ENCODE measurements at regions not wholly inside any gene's neighbourhood (a gene's known extent, or its start where the extent isn't known, plus 50 kb on each side); places are given as distances from the start of the nearest gene placed in this dataset.

- Histone ChIP-seq H3K27ac (no peak overlapping the region), H3K27me3 (no peaks in the 10 kb centered on the region), H3K9me3 (no peaks in the 10 kb centered on the region), H3K4me1 (no peaks in the 10 kb centered on the region), H3K36me3 (no peaks in the 10 kb centered on the region), H3K4me3 (no peak overlapping the region)
- no peak for DNase-seq
- 81 to 95% methylated on average over 2 of the region's 2 CpGs for WGBS, 2 donors
- TF ChIP-seq POLR2A (IDR thresholded peaks at IDR 0.05) = no peak
- TF ChIP-seq CTCF (IDR thresholded peaks at IDR 0.05) = no peak
- intact Hi-C loops (cut with DNase I) = no loop called here
Measured at GRCh38 chr6:88493717-88494116, 327.6 kb upstream of the CNR1 start.

- DNase-seq = no peak
Measured at GRCh38 chr6:88492824-88493223, 326.7 kb upstream of the CNR1 start.

GRCh38 chr6:88492241-88492640, 326.1 kb upstream of the CNR1 start:
- no peak overlapping the region for H3K4me3 ChIP-seq
- no peak for DNase-seq
- 64 to 72% methylated on average over 2 of the region's 2 CpGs for WGBS, 2 donors
- H3K27ac ChIP-seq = no peak overlapping the region
- TF ChIP-seq POLR2A (IDR thresholded peaks at IDR 0.05) (no peak), CTCF (IDR thresholded peaks at IDR 0.05) (no peak)
- no peaks in the 10 kb centered on the region for H3K27me3 ChIP-seq
- H3K9me3 ChIP-seq = no peaks in the 10 kb centered on the region
- intact Hi-C loops (cut with DNase I) = no loop called here
- no peaks in the 10 kb centered on the region for H3K4me1 ChIP-seq
- no peaks in the 10 kb centered on the region for H3K36me3 ChIP-seq

More at GRCh38 chr6:88492824-88493223, 326.7 kb upstream of the CNR1 start:
- Histone ChIP-seq H3K4me1 (no peaks in the 10 kb centered on the region), H3K9me3 (no peaks in the 10 kb centered on the region), H3K36me3 (no peaks in the 10 kb centered on the region), H3K4me3 (no peak overlapping the region), H3K27ac (no peak overlapping the region), H3K27me3 (no peaks in the 10 kb centered on the region)
- 68 to 77% methylated on average over 2 of the region's 2 CpGs for WGBS, 2 donors
- TF ChIP-seq CTCF (IDR thresholded peaks at IDR 0.05) (peak in 2 of 6 experiments; percentile 19 to 30), POLR2A (IDR thresholded peaks at IDR 0.05) (no peak)
- intact Hi-C loops (cut with DNase I) = no loop called here

GRCh38 chr6:88491266-88491880, 325.2 kb upstream of the CNR1 start:
- intact Hi-C loops (cut with DNase I) = no loop called here

GRCh38 chr6:88490908-88491264, 324.7 kb upstream of the CNR1 start:
- Histone ChIP-seq H3K4me1 (no peaks in the 10 kb centered on the region), H3K4me3 (no peak overlapping the region), H3K27ac (peak overlapping the region in 2 of 4 donors; percentile 29 to 47), H3K9me3 (no peaks in the 10 kb centered on the region), H3K36me3 (no peaks in the 10 kb centered on the region), H3K27me3 (no peaks in the 10 kb centered on the region)
- no peak for DNase-seq
- WGBS, 2 donors = 56 to 61% methylated on average over 2 of the region's 2 CpGs
- intact Hi-C loops (cut with DNase I) = no loop called here
- TF ChIP-seq POLR2A (IDR thresholded peaks at IDR 0.05) = no peak
- TF ChIP-seq CTCF (IDR thresholded peaks at IDR 0.05) = no peak

More at GRCh38 chr6:88491266-88491880, 325.2 kb upstream of the CNR1 start:
- TF ChIP-seq CTCF (IDR thresholded peaks at IDR 0.05) (no peak), POLR2A (IDR thresholded peaks at IDR 0.05) (no peak)
- Histone ChIP-seq H3K27ac (peak overlapping the region in 3 of 4 donors; percentile 20 to 47 (median 29)), H3K27me3 (no peaks in the 10 kb centered on the region), H3K4me3 (no peak overlapping the region), H3K36me3 (no peaks in the 10 kb centered on the region), H3K9me3 (no peaks in the 10 kb centered on the region), H3K4me1 (no peaks in the 10 kb centered on the region)
- no peak for DNase-seq
- 60 to 72% methylated on average over 4 of the region's 4 CpGs for WGBS, 2 donors
